KMS-11 (cell line): ENCODE measurements at regions not wholly inside any gene's neighbourhood (a gene's known extent, or its start where the extent isn't known, plus 50 kb on each side); places are given as distances from the start of the nearest gene placed in this dataset.

Experiments
- H2AFZ ChIP-seq: fragments of 200-600 bp; sonication (generic); 2 replicates; pipeline ENCODE4 v1.6.1; 2016; ENCODE audit warnings: antibody characterized with exemption, mixed run types, low read depth
- H3K27ac ChIP-seq: fragments of 200-600 bp; sonication (generic); 2 replicates; pipeline ENCODE4 v1.6.1; 2016; ENCODE audit warnings: mild to moderate bottlenecking, mixed run types
- H3K27me3 ChIP-seq: fragments of 200-600 bp; sonication (generic); 2 replicates; pipeline ENCODE4 v1.6.1; 2017; ENCODE audit warnings: mild to moderate bottlenecking, low read depth, mixed run types, moderate library complexity; ENCODE audit not compliant: insufficient read depth
- H3K36me3 ChIP-seq: fragments of 200-600 bp; sonication (generic); 2 replicates; pipeline ENCODE4 v1.6.1; 2017; ENCODE audit warnings: mild to moderate bottlenecking, mixed run types; ENCODE audit not compliant: insufficient read depth
- H3K4me1 ChIP-seq: fragments of 200-600 bp; sonication (generic); 2 replicates; pipeline ENCODE4 v1.6.1; 2016; ENCODE audit warnings: mild to moderate bottlenecking, low read depth, mixed run types; ENCODE audit not compliant: poor library complexity, severe bottlenecking
- H3K4me2 ChIP-seq: fragments of 200-600 bp; sonication (generic); 2 replicates; pipeline ENCODE4 v1.7.0; 2016; ENCODE audit warnings: mild to moderate bottlenecking, mixed run types
- H3K4me3 ChIP-seq: fragments of 200-600 bp; sonication (generic); IDR thresholded peaks from 2 replicates; pipeline ENCODE4 v1.6.1; 2017; ENCODE audit warnings: low read depth, low read length, mixed read lengths; ENCODE audit not compliant: insufficient read depth
- H3K79me2 ChIP-seq: fragments of 200-600 bp; sonication (generic); 2 replicates; pipeline ENCODE4 v1.6.1; 2016; ENCODE audit warnings: low read depth, mixed run types; ENCODE audit not compliant: insufficient read depth
- H3K9ac ChIP-seq: fragments of 200-600 bp; sonication (generic); 2 replicates; pipeline ENCODE4 v1.6.1; 2016; ENCODE audit warnings: mild to moderate bottlenecking, mixed run types
- H4K20me1 ChIP-seq: fragments of 200-600 bp; sonication (generic); 2 replicates; pipeline ENCODE4 v1.6.1; 2016; ENCODE audit warnings: mild to moderate bottlenecking, mixed run types; ENCODE audit not compliant: insufficient read depth
- TF ChIP-seq, protein P1 (sequence below): fragments of 200-600 bp; sonication (generic); conservative IDR thresholded peaks from 2 replicates; pipeline ENCODE4 v1.6.1; 2017; ENCODE audit warnings: low read depth, mild to moderate bottlenecking, antibody characterized with exemption, low read length, moderate library complexity, mixed read lengths

DNA sequence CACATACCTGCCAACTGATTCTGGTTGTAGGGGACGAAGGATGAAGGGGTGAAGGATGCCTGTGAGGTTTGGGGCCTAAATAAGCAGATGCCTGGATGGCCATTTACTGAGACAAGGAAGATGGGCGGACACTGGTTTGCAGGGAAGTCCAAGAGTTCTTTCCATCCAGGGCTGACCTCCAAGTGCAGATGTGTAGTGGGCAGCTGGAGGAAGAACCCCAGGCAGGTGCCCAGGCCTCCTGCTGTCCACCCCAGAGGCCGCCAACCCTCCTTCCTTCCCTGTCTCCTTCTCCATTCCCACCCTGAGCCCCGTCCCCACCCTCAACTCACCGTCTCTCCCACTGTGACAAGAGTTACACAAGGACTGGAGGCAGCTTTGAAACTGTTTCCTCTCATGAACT lies 171.5 kb downstream of the KATNAL1 start:
- H2AFZ ChIP-seq: no peak overlapping the region
- H3K79me2 ChIP-seq: no peaks in the 10 kb centered on the region
- H3K27ac ChIP-seq: no peak overlapping the region
- no peaks in the 10 kb centered on the region for H3K27me3 ChIP-seq
- no peak overlapping the region for H3K4me3 ChIP-seq
- no peak overlapping the region for H3K9ac ChIP-seq
- H3K36me3 ChIP-seq: no peaks in the 10 kb centered on the region
- TF ChIP-seq, protein P1, sequence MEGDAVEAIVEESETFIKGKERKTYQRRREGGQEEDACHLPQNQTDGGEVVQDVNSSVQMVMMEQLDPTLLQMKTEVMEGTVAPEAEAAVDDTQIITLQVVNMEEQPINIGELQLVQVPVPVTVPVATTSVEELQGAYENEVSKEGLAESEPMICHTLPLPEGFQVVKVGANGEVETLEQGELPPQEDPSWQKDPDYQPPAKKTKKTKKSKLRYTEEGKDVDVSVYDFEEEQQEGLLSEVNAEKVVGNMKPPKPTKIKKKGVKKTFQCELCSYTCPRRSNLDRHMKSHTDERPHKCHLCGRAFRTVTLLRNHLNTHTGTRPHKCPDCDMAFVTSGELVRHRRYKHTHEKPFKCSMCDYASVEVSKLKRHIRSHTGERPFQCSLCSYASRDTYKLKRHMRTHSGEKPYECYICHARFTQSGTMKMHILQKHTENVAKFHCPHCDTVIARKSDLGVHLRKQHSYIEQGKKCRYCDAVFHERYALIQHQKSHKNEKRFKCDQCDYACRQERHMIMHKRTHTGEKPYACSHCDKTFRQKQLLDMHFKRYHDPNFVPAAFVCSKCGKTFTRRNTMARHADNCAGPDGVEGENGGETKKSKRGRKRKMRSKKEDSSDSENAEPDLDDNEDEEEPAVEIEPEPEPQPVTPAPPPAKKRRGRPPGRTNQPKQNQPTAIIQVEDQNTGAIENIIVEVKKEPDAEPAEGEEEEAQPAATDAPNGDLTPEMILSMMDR: no peak
- no peaks in the 10 kb centered on the region for H3K4me1 ChIP-seq
- H3K4me2 ChIP-seq: no peak overlapping the region
- no peaks in the 10 kb centered on the region for H4K20me1 ChIP-seq

DNA sequence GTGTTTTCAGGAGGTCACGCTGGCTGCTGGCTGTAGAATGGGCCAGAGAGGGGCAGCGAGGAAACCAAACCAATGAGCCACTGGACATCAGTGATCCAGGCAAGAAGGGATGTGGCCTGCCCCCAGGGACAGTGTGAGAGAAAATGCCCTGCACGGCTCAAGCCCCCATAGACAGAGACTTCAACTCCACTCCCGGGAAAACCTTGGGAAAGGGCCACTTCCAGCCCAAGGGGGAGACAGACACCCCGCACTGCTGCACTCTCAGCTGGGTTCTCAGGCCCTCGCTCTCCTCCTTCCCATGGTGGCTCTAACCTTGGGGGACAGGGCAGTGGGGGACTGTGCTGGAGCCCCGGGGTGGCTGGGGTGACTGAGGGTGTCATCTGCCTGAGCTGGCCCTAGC lies 172.0 kb downstream of the KATNAL1 start:
- H3K27me3 ChIP-seq: no peaks in the 10 kb centered on the region
- no peak overlapping the region for H3K9ac ChIP-seq
- H3K27ac ChIP-seq: no peak overlapping the region
- H3K4me2 ChIP-seq: no peak overlapping the region
- H3K4me1 ChIP-seq: no peaks in the 10 kb centered on the region
- TF ChIP-seq, protein P1: no peak
- no peaks in the 10 kb centered on the region for H3K36me3 ChIP-seq
- H3K79me2 ChIP-seq: no peaks in the 10 kb centered on the region
- no peak overlapping the region for H2AFZ ChIP-seq
- no peak overlapping the region for H3K4me3 ChIP-seq
- H4K20me1 ChIP-seq: no peaks in the 10 kb centered on the region

DNA sequence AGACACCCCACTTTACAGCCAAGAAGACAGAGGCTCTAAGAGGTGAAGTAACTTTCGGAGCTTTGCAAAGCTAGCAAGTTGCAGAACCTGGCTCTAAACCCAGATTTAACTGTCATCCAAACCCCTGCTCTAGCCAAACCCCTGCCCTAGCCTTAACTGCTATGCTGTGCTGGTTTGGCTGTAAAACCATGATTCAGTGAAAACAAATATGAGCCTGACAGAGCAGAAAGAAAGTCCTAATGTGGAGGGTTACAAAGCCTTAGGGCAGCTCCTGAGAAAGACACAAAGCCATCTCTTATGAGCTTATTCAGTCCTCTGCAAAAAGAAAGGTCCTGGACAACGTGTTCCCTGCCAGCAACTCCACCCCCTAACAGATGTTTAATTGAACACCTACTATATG lies 172.8 kb downstream of the KATNAL1 start:
- H3K4me2 ChIP-seq: no peak overlapping the region
- H3K4me1 ChIP-seq: no peaks in the 10 kb centered on the region
- no peaks in the 10 kb centered on the region for H3K36me3 ChIP-seq
- H3K4me3 ChIP-seq: no peak overlapping the region
- H2AFZ ChIP-seq: no peak overlapping the region
- H3K27me3 ChIP-seq: no peaks in the 10 kb centered on the region
- H4K20me1 ChIP-seq: no peaks in the 10 kb centered on the region
- TF ChIP-seq, protein P1: no peak
- H3K27ac ChIP-seq: no peak overlapping the region
- no peak overlapping the region for H3K9ac ChIP-seq
- no peaks in the 10 kb centered on the region for H3K79me2 ChIP-seq

DNA sequence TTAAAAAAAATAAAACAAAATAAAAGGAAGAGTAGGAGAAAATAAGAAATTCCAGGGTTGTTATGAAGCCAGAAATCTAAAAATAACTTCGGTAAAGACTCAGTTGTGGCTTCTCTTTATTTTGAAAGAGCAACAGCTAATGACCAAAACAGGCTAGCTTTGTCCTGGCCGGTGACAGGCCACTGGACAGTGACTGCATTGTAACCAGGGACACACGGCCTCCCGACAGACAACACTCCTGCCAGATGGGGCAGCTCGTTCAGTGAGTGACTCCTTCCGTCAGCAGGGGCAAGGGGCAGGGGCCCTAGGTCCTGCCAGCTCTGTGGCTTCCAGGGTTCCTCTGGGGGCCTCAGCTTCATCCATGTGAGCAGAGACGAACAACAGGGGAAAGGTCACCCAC lies 173.4 kb downstream of the KATNAL1 start:
- Histone ChIP-seq H3K36me3 (no peaks in the 10 kb centered on the region), H3K4me3 (no peak overlapping the region), H3K79me2 (no peaks in the 10 kb centered on the region), H3K27ac (no peak overlapping the region), H3K4me2 (no peak overlapping the region), H2AFZ (no peak overlapping the region), H3K4me1 (no peaks in the 10 kb centered on the region), H3K9ac (no peak overlapping the region), H4K20me1 (no peaks in the 10 kb centered on the region), H3K27me3 (no peaks in the 10 kb centered on the region)
- TF ChIP-seq, protein P1: no peak

DNA sequence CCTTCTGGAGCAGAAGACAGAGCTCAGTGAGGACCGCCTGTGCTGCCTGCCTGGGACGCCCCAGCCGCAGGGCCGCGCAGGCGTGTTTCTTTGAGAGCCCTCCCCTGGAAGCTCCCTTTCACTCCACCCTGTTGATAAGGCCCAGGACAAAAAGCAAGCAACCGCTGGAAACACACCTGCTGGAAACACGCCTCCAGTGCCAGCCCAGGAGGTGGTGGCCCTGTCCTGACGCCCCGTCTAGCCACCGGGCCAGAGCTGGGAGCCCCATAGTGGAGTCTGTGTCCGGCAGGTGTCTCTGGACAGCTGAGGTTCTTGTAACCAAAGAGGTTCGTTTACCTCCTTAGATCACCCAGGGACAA lies 173.8 kb downstream of the KATNAL1 start:
- Histone ChIP-seq H2AFZ (no peak overlapping the region), H3K79me2 (no peaks in the 10 kb centered on the region), H3K27ac (no peak overlapping the region), H3K4me1 (no peaks in the 10 kb centered on the region), H3K4me3 (no peak overlapping the region), H3K4me2 (no peak overlapping the region), H3K27me3 (no peaks in the 10 kb centered on the region), H3K9ac (no peak overlapping the region), H3K36me3 (no peaks in the 10 kb centered on the region), H4K20me1 (no peaks in the 10 kb centered on the region)
- TF ChIP-seq, protein P1: no peak
